Activated B cell treated with CpG ODN at 0.5 μM for 24 hours (primary cell): ENCODE measurements at regions not wholly inside any gene's neighbourhood (a gene's known extent, or its start where the extent isn't known, plus 50 kb on each side); places are given as distances from the start of the nearest gene placed in this dataset.

Experiments
- ATAC-seq: fragments of 200-7000 bp; cut with Tn5 transposase; one replicate; pipeline ENCODE4 v1.10.0; 2021; ENCODE audit warnings: low read depth, mild to moderate bottlenecking, moderate library complexity
- CTCF ChIA-PET: fragments of 350-600 bp; sonication (Branson Sonifier 250); formaldehyde crosslinking; loops from one replicate; lab custom pipeline; 2021; ENCODE audit warnings: antibody characterized with exemption; lab: Charles Lee
- POLR2A ChIA-PET: fragments of 350-600 bp; sonication (Branson Sonifier 250); formaldehyde crosslinking; loops from one replicate; lab custom pipeline; 2021; ENCODE audit warnings: antibody characterized with exemption; lab: Charles Lee
- DNase-seq: peaks from one replicate; pipeline ENCODE4 v3.0.0; 2022
- H3K27ac Mint-ChIP-seq: one replicate; pipeline ENCODE4 v1.8.0; 2020; ENCODE audit warnings: mixed read lengths
- H3K27me3 Mint-ChIP-seq: one replicate; pipeline ENCODE4 v1.8.0; 2021; ENCODE audit warnings: mixed read lengths
- H3K36me3 Mint-ChIP-seq: one replicate; pipeline ENCODE4 v1.8.0; 2021; ENCODE audit warnings: low read depth, mixed read lengths
- H3K4me1 Mint-ChIP-seq: one replicate; pipeline ENCODE4 v1.8.0; 2021; ENCODE audit warnings: mixed read lengths
- H3K4me3 Mint-ChIP-seq: one replicate; pipeline ENCODE4 v1.8.0; 2020; ENCODE audit warnings: mild to moderate bottlenecking, mixed read lengths
- H3K9me3 Mint-ChIP-seq: one replicate; pipeline ENCODE4 v1.8.0; 2020; ENCODE audit warnings: mixed read lengths
- CTCF ChIP-seq: fragments of 200-600 bp; IDR thresholded peaks from one replicate; pipeline ENCODE4 v1.8.0; 2022; ENCODE audit warnings: antibody characterized with exemption, mild to moderate bottlenecking
- intact Hi-C: fragments of 100-400 bp; cut with micrococcal nuclease; formaldehyde crosslinking; loops from one replicate; pipeline ENCODE4 v1.15.1; 2024

- no peak for TF ChIP-seq CTCF
- ChIA-PET CTCF (no interaction called here), POLR2A (no interaction called here)
- no peak for ATAC-seq
- Mint-ChIP-seq H3K27me3 (no peaks in the 10 kb centered on the region), H3K27ac (no peak overlapping the region), H3K4me1 (no peaks in the 10 kb centered on the region), H3K9me3 (peaks cover 8% of the 10 kb centered on the region), H3K36me3 (no peaks in the 10 kb centered on the region), H3K4me3 (no peak overlapping the region)
- no peak for DNase-seq
- intact Hi-C loops, result no loop called here
Measured at GRCh38 chr3:166089575-166089974, 252.4 kb upstream of the BCHE start.

GRCh38 chr3:166085164-166085856 lies 248.1 kb upstream of the BCHE start:
- no peaks in the 10 kb centered on the region for H3K27me3 Mint-ChIP-seq
- ATAC-seq (no peak), DNase-seq (no peak)
- ChIA-PET POLR2A (no interaction called here), CTCF (no interaction called here)
- intact Hi-C loops, result no loop called here
- no peaks in the 10 kb centered on the region for H3K4me1 Mint-ChIP-seq
- no peak overlapping the region for H3K4me3 Mint-ChIP-seq
- no peak overlapping the region for H3K27ac Mint-ChIP-seq
- no peaks in the 10 kb centered on the region for H3K36me3 Mint-ChIP-seq
- H3K9me3 Mint-ChIP-seq, result no peaks in the 10 kb centered on the region
- TF ChIP-seq CTCF, result no peak

- POLR2A ChIA-PET, result no interaction called here
- H3K9me3 Mint-ChIP-seq, result no peaks in the 10 kb centered on the region
Measured at GRCh38 chr3:166080096-166080495, 242.9 kb upstream of the BCHE start.

GRCh38 chr3:166071831-166072230 lies 234.6 kb upstream of the BCHE start:
- no peak for DNase-seq
- ChIA-PET POLR2A (no interaction called here), CTCF (no interaction called here)
- H3K36me3 Mint-ChIP-seq, result no peaks in the 10 kb centered on the region
- no peak for ATAC-seq
- TF ChIP-seq CTCF, result no peak
- H3K4me1 Mint-ChIP-seq, result no peaks in the 10 kb centered on the region
- no peak overlapping the region for H3K27ac Mint-ChIP-seq
- H3K9me3 Mint-ChIP-seq, result peaks cover 3% of the 10 kb centered on the region
- no peaks in the 10 kb centered on the region for H3K27me3 Mint-ChIP-seq
- intact Hi-C loops, result no loop called here
- no peak overlapping the region for H3K4me3 Mint-ChIP-seq

More at GRCh38 chr3:166080096-166080495, 242.9 kb upstream of the BCHE start:
- Mint-ChIP-seq H3K27ac (no peak overlapping the region), H3K27me3 (no peaks in the 10 kb centered on the region), H3K4me1 (no peaks in the 10 kb centered on the region), H3K4me3 (no peak overlapping the region), H3K36me3 (no peaks in the 10 kb centered on the region)
- no peak for TF ChIP-seq CTCF
- CTCF ChIA-PET, result no interaction called here
- no peak for DNase-seq
- ATAC-seq, result no peak
- intact Hi-C loops, result no loop called here

- DNase-seq, result no peak
- ChIA-PET POLR2A (no interaction called here), CTCF (no interaction called here)
- no peak for TF ChIP-seq CTCF
- H3K27ac Mint-ChIP-seq, result no peak overlapping the region
- intact Hi-C loops, result no loop called here
- no peaks in the 10 kb centered on the region for H3K4me1 Mint-ChIP-seq
- no peaks in the 10 kb centered on the region for H3K9me3 Mint-ChIP-seq
- no peak for ATAC-seq
- H3K27me3 Mint-ChIP-seq, result no peaks in the 10 kb centered on the region
- no peak overlapping the region for H3K4me3 Mint-ChIP-seq
- H3K36me3 Mint-ChIP-seq, result no peaks in the 10 kb centered on the region
Measured at GRCh38 chr3:166064476-166064875, 227.3 kb upstream of the BCHE start.
